ENCODE measurements at regions not wholly inside any gene's neighbourhood (a gene's known extent, or its start where the extent isn't known, plus 50 kb on each side); places are given as distances from the start of the nearest gene placed in this dataset.

- no peaks in the 10 kb centered on the region for H3K36me3 ChIP-seq
- H3K4me3 ChIP-seq: no peak overlapping the region
- no peak overlapping the region for H3K27ac ChIP-seq
- DNase-seq: no peak
- intact Hi-C loops (cut with DNase I; ENCODE audit: low total_unique reads): no loop called here
- H3K27me3 ChIP-seq: no peaks in the 10 kb centered on the region
- no peaks in the 10 kb centered on the region for H3K4me1 ChIP-seq
- no peaks in the 10 kb centered on the region for H3K9me3 ChIP-seq
- TF ChIP-seq EP300 (IDR thresholded peaks at IDR 0.05) (no peak), POLR2AphosphoS5 (IDR thresholded peaks at IDR 0.05) (no peak), CTCF (IDR thresholded peaks at IDR 0.05) (no peak), POLR2A (IDR thresholded peaks at IDR 0.05) (no peak)
- 23 to 53% (median 38%) methylated on average over 1 of the region's 1 CpG for WGBS, 5 donors
These were observed 170.4 kb upstream of the KCNN2 start for GRCh38 chr5:114191441-114191840.

GRCh38 chr5:114192108-114192507 is 169.8 kb upstream of the KCNN2 start:
- TF ChIP-seq POLR2A (IDR thresholded peaks at IDR 0.05) (no peak), POLR2AphosphoS5 (IDR thresholded peaks at IDR 0.05) (no peak), EP300 (IDR thresholded peaks at IDR 0.05) (no peak), CTCF (IDR thresholded peaks at IDR 0.05) (no peak)
- WGBS, 5 donors: 77 to 90% (median 85%) methylated on average over 3 of the region's 3 CpGs
- intact Hi-C loops (cut with DNase I; ENCODE audit: low total_unique reads): no loop called here
- no peaks in the 10 kb centered on the region for H3K36me3 ChIP-seq
- H3K9me3 ChIP-seq: no peaks in the 10 kb centered on the region
- no peak for DNase-seq
- no peak overlapping the region for H3K27ac ChIP-seq
- H3K27me3 ChIP-seq: no peaks in the 10 kb centered on the region
- no peaks in the 10 kb centered on the region for H3K4me1 ChIP-seq
- H3K4me3 ChIP-seq: no peak overlapping the region

GRCh38 chr5:114201332-114201731 is 160.5 kb upstream of the KCNN2 start:
- intact Hi-C loops (cut with DNase I; ENCODE audit: low total_unique reads): no loop called here
- no peak for DNase-seq
- Histone ChIP-seq H3K27me3 (no peaks in the 10 kb centered on the region), H3K4me1 (no peaks in the 10 kb centered on the region), H3K4me3 (no peak overlapping the region), H3K9me3 (peaks cover 0 to 15% (median 7%) of the 10 kb centered on the region in 4 donors), H3K27ac (no peak overlapping the region), H3K36me3 (no peaks in the 10 kb centered on the region)
- WGBS, 5 donors: 0 to 84% (median 43%) methylated on average over 1 of the region's 1 CpG
- TF ChIP-seq CTCF (IDR thresholded peaks at IDR 0.05) (no peak), POLR2AphosphoS5 (IDR thresholded peaks at IDR 0.05) (no peak)

DNA sequence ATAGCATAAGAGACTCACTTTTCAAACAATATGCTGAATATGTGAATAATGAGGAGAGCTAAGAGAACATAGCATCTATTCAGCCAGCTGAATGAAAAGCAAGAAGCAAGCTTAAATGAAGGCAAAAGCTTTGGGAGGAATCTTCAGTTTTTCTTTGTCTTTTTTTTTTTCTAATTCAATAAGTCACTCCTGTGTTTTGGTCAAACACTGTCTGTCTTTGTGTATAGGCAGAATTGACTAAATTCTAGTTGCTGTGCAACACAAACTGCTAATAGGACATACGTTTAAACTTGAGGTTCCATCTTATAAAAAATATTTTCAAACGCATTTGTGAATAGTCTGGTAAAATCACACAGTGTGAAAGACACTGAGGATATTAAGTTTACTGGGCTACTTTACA is 156.9 kb upstream of the KCNN2 start:
- Histone ChIP-seq H3K4me1 (no peaks in the 10 kb centered on the region), H3K27me3 (no peaks in the 10 kb centered on the region), H3K36me3 (no peaks in the 10 kb centered on the region), H3K4me3 (no peak overlapping the region), H3K9me3 (peaks cover 0 to 15% (median 6%) of the 10 kb centered on the region in 4 donors), H3K27ac (no peak overlapping the region)
- 76 to 87% (median 80%) methylated on average over 2 of the region's 2 CpGs for WGBS, 5 donors
- TF ChIP-seq POLR2AphosphoS5 (IDR thresholded peaks at IDR 0.05): no peak
- TF ChIP-seq POLR2A (IDR thresholded peaks at IDR 0.05): no peak
- intact Hi-C loops (cut with DNase I; ENCODE audit: low total_unique reads): no loop called here
- DNase-seq: no peak

DNA sequence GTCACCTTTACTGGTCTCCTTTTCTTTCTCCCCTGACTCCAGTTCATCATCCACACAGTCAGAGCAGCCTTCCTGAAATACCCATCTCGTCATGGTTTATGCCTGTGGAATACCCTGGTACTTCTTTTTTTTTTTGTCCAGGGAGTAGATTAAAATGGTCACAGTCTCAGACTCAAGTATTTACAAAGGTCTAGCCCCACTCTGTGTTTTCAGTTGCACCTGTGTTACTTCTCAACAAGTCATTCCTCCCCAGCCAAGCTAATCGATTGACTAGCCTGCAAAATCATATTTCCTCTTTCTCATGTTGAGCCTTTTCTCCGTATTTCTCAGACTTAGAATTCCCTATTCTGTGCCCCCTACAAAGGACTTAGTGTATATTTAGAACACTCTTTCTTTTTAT is 155.2 kb upstream of the KCNN2 start:
- intact Hi-C loops (cut with DNase I; ENCODE audit: low total_unique reads): no loop called here
- Histone ChIP-seq H3K27ac (no peak overlapping the region), H3K9me3 (no peaks in the 10 kb centered on the region), H3K27me3 (no peaks in the 10 kb centered on the region), H3K36me3 (no peaks in the 10 kb centered on the region), H3K4me1 (no peaks in the 10 kb centered on the region), H3K4me3 (no peak overlapping the region)
- no peak for TF ChIP-seq POLR2A (IDR thresholded peaks at IDR 0.05)
- no peak for TF ChIP-seq CTCF (IDR thresholded peaks at IDR 0.05)
- no peak for TF ChIP-seq EP300 (IDR thresholded peaks at IDR 0.05)
- TF ChIP-seq POLR2AphosphoS5 (IDR thresholded peaks at IDR 0.05): no peak
- DNase-seq: no peak
- 76 to 87% (median 81%) methylated on average over 3 of the region's 3 CpGs for WGBS, 5 donors
